WTC11 (cell line): ENCODE measurements at regions not wholly inside any gene's neighbourhood (a gene's known extent, or its start where the extent isn't known, plus 50 kb on each side); places are given as distances from the start of the nearest gene placed in this dataset.

Experiments used
- ATAC-seq: fragments of 200-7000 bp; cut with Tn5 transposase; 2 replicates; pipeline ENCODE4 v1.10.0; 2021; ENCODE audit warnings: mild to moderate bottlenecking, moderate library complexity
- CTCF ChIA-PET: fragments of 300-600 bp; sonication (Branson Sonifier 250); formaldehyde crosslinking; loops from one replicate; lab custom pipeline; 2021; ENCODE audit warnings: antibody characterized with exemption; lab: Charles Lee
- POLR2A ChIA-PET: fragments of 350-600 bp; sonication (Branson Sonifier 250); formaldehyde crosslinking; loops from one replicate; lab custom pipeline; 2021; ENCODE audit warnings: antibody characterized with exemption; lab: Charles Lee
- DNase-seq: peaks from one replicate; pipeline ENCODE4 v3.0.0; 2021; ENCODE audit warnings: low spot score
- H3K27ac Mint-ChIP-seq: 2 replicates; pipeline ENCODE4 v1.8.0; 2021; ENCODE audit warnings: mixed read lengths
- H3K27me3 Mint-ChIP-seq: 2 replicates; pipeline ENCODE4 v1.8.0; 2021; ENCODE audit warnings: low read depth, mild to moderate bottlenecking, moderate library complexity, mixed read lengths
- H3K36me3 Mint-ChIP-seq: 2 replicates; pipeline ENCODE4 v1.8.0; 2021; ENCODE audit warnings: mixed read lengths
- H3K4me1 Mint-ChIP-seq: 2 replicates; pipeline ENCODE4 v1.8.0; 2022; ENCODE audit warnings: mixed read lengths
- H3K4me3 Mint-ChIP-seq: 2 replicates; pipeline ENCODE4 v1.8.0; 2021; ENCODE audit warnings: mild to moderate bottlenecking, moderate library complexity, mixed read lengths
- H3K9me3 Mint-ChIP-seq: 2 replicates; pipeline ENCODE4 v1.8.0; 2021; ENCODE audit warnings: mixed read lengths
- ARID4B ChIP-seq: sonication (generic); formaldehyde crosslinking; IDR thresholded peaks from 2 replicates; pipeline ENCODE4 v1.8.0; 2023; ENCODE audit warnings: missing genetic modification reagents, mild to moderate bottlenecking, borderline replicate concordance
- ATF2 ChIP-seq: sonication (generic); formaldehyde crosslinking; IDR thresholded peaks from 2 replicates; pipeline ENCODE4 v1.8.1; 2022; ENCODE audit warnings: low read depth, missing genetic modification reagents, borderline replicate concordance
- CBFB ChIP-seq: sonication (generic); formaldehyde crosslinking; IDR thresholded peaks from 2 replicates; pipeline ENCODE4 v1.8.1; 2022; ENCODE audit warnings: mild to moderate bottlenecking, low read depth, missing genetic modification reagents
- CREM ChIP-seq: sonication (generic); formaldehyde crosslinking; IDR thresholded peaks from 2 replicates; pipeline ENCODE4 v1.8.1; 2022; ENCODE audit warnings: mild to moderate bottlenecking, missing genetic modification reagents, moderate library complexity
- ERG ChIP-seq: fragments of 250-450 bp; sonication (Bioruptor Pico); IDR thresholded peaks from 2 replicates; pipeline ENCODE4 v1.8.0; 2021; ENCODE audit warnings: mild to moderate bottlenecking
- FOXJ3 ChIP-seq: sonication (generic); formaldehyde crosslinking; IDR thresholded peaks from 2 replicates; pipeline ENCODE4 v1.9.0; 2021; ENCODE audit warnings: missing genetic modification reagents, mild to moderate bottlenecking, borderline replicate concordance
- FOXK1 ChIP-seq: sonication (generic); formaldehyde crosslinking; IDR thresholded peaks from 2 replicates; pipeline ENCODE4 v1.8.0; 2022; ENCODE audit warnings: mild to moderate bottlenecking, moderate library complexity, missing genetic modification reagents
- NFATC4 ChIP-seq: fragments of 250-450 bp; sonication (Bioruptor Pico); IDR thresholded peaks from 2 replicates; pipeline ENCODE4 v1.9.0; 2021; ENCODE audit warnings: mild to moderate bottlenecking
- NFE2L1 ChIP-seq: sonication (generic); formaldehyde crosslinking; IDR thresholded peaks from 2 replicates; pipeline ENCODE4 v1.8.1; 2023; ENCODE audit warnings: missing genetic modification reagents
- PRDM15 ChIP-seq: sonication (generic); formaldehyde crosslinking; IDR thresholded peaks from 2 replicates; pipeline ENCODE4 v1.8.0; 2022; ENCODE audit warnings: missing genetic modification reagents
- PRRX2 ChIP-seq: fragments of 250-450 bp; sonication (Bioruptor Pico); IDR thresholded peaks from 2 replicates; pipeline ENCODE4 v1.8.0; 2021; ENCODE audit warnings: mild to moderate bottlenecking
- SMAD3 ChIP-seq: sonication (generic); formaldehyde crosslinking; IDR thresholded peaks from 2 replicates; pipeline ENCODE4 v1.8.0; 2022; ENCODE audit warnings: missing genetic modification reagents, mild to moderate bottlenecking, borderline replicate concordance
- SMAD4 ChIP-seq: sonication (generic); formaldehyde crosslinking; IDR thresholded peaks from 2 replicates; pipeline ENCODE4 v1.8.0; 2022; ENCODE audit warnings: mild to moderate bottlenecking, missing genetic modification reagents
- SP1 ChIP-seq: sonication (generic); formaldehyde crosslinking; conservative IDR thresholded peaks from 2 replicates; pipeline ENCODE4 v1.8.1; 2022; ENCODE audit warnings: missing genetic modification reagents
- ZBTB21 ChIP-seq: sonication (generic); formaldehyde crosslinking; IDR thresholded peaks from 2 replicates; pipeline ENCODE4 v1.8.1; 2023; ENCODE audit warnings: mild to moderate bottlenecking, missing genetic modification reagents, borderline replicate concordance
- ZNF263 ChIP-seq: sonication (generic); formaldehyde crosslinking; IDR thresholded peaks from 2 replicates; pipeline ENCODE4 v1.8.1; 2022; ENCODE audit warnings: low read depth, mild to moderate bottlenecking, moderate library complexity, missing genetic modification reagents
- ZNF423 ChIP-seq: fragments of 250-450 bp; sonication (Bioruptor Pico); IDR thresholded peaks from 2 replicates; pipeline ENCODE4 v2.1.2; 2022; ENCODE audit warnings: mild to moderate bottlenecking, moderate library complexity
- ZNF532 ChIP-seq: fragments of 250-450 bp; sonication (Bioruptor Pico); IDR thresholded peaks from 2 replicates; pipeline ENCODE4 v1.9.0; 2021; ENCODE audit warnings: mild to moderate bottlenecking, borderline replicate concordance
- TF ChIP-seq, protein P1 (sequence below): sonication (generic); formaldehyde crosslinking; IDR thresholded peaks from 2 replicates; pipeline ENCODE4 v1.8.1; 2023; ENCODE audit warnings: mild to moderate bottlenecking, missing genetic modification reagents, moderate library complexity

GRCh38 chr11:15657264-15657663 lies 542.5 kb downstream of the INSC start (continued):
- TF ChIP-seq PRDM15 (CRISPR knock-in tag), result no peak
- no peak for TF ChIP-seq NFE2L1 (CRISPR knock-in tag)
- TF ChIP-seq, protein P1, sequence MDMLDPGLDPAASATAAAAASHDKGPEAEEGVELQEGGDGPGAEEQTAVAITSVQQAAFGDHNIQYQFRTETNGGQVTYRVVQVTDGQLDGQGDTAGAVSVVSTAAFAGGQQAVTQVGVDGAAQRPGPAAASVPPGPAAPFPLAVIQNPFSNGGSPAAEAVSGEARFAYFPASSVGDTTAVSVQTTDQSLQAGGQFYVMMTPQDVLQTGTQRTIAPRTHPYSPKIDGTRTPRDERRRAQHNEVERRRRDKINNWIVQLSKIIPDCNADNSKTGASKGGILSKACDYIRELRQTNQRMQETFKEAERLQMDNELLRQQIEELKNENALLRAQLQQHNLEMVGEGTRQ (CRISPR knock-in tag), result no peak

- Mint-ChIP-seq H3K27ac (no peak overlapping the region), H3K4me3 (no peak overlapping the region)
- CTCF ChIA-PET, result no interaction called here
- TF ChIP-seq FOXK1 (CRISPR knock-in tag) (no peak), ZBTB21 (CRISPR knock-in tag) (no peak), ARID4B (CRISPR knock-in tag) (no peak), SP1 (CRISPR knock-in tag) (no peak), ERG (CRISPR knock-in tag) (no peak), SMAD4 (no peak), PRRX2 (CRISPR knock-in tag) (no peak), CBFB (CRISPR knock-in tag) (no peak), FOXJ3 (CRISPR knock-in tag) (no peak), NFATC4 (CRISPR knock-in tag) (no peak), ZNF263 (CRISPR knock-in tag) (no peak), NFE2L1 (CRISPR knock-in tag) (no peak), ATF2 (no peak), SMAD3 (CRISPR knock-in tag) (no peak), ZNF423 (CRISPR knock-in tag) (no peak), CREM (CRISPR knock-in tag) (no peak), ZNF532 (CRISPR knock-in tag) (no peak)
- TF ChIP-seq, all 79 proteins: peak for 0
- Mint-ChIP-seq H3K36me3 (no peaks in the 10 kb centered on the region), H3K4me1 (peaks cover 21% of the 10 kb centered on the region), H3K27me3 (no peaks in the 10 kb centered on the region; the same call in 1 of the 2 replicates), H3K9me3 (peaks cover 9% of the 10 kb centered on the region)
- no peak for DNase-seq
- no peak for ATAC-seq
- POLR2A ChIA-PET, result no interaction called here
These were observed 545.8 kb downstream of the INSC start for GRCh38 chr11:15660496-15660895.
